ENCODE measurements at regions not wholly inside any gene's neighbourhood (a gene's known extent, or its start where the extent isn't known, plus 50 kb on each side); places are given as distances from the start of the nearest gene placed in this dataset.

GRCh38 chrX:124818764-124819163 is 472.4 kb downstream of the SH2D1A start:
- in situ Hi-C loops (cut with HindIII; ENCODE audit: low sequenced_read_pairs), result loop anchor here (25.0 kb wide), 1 partner anchor 94 kb away; no protein-coding TSS in a partner anchor

- in situ Hi-C loops (cut with HindIII; ENCODE audit: low sequenced_read_pairs), result loop anchor here (25.0 kb wide), 1 partner anchor 92 kb away; no protein-coding TSS in a partner anchor
Observed at GRCh38 chrX:124820738-124821137, 474.4 kb downstream of the SH2D1A start.

- in situ Hi-C loops (cut with HindIII; ENCODE audit: low sequenced_read_pairs), result no loop called here
Observed at GRCh38 chrX:124827258-124827845, 481.0 kb downstream of the SH2D1A start.

GRCh38 chrX:124829930-124830329 is 483.6 kb downstream of the SH2D1A start:
- in situ Hi-C loops (cut with HindIII; ENCODE audit: low sequenced_read_pairs), result no loop called here

GRCh38 chrX:124836786-124837185 is 482.9 kb upstream of the TEX13C start:
- in situ Hi-C loops (cut with HindIII; ENCODE audit: low sequenced_read_pairs), result no loop called here

GRCh38 chrX:124842205-124842604 is 477.5 kb upstream of the TEX13C start:
- in situ Hi-C loops (cut with HindIII; ENCODE audit: low sequenced_read_pairs), result no loop called here

- in situ Hi-C loops (cut with HindIII; ENCODE audit: low sequenced_read_pairs), result no loop called here
Observed at GRCh38 chrX:124860736-124861135, 458.9 kb upstream of the TEX13C start.

- in situ Hi-C loops (cut with HindIII; ENCODE audit: low sequenced_read_pairs), result no loop called here
Observed at GRCh38 chrX:124862301-124862700, 457.4 kb upstream of the TEX13C start.

GRCh38 chrX:124863303-124863702 is 456.4 kb upstream of the TEX13C start:
- in situ Hi-C loops (cut with HindIII; ENCODE audit: low sequenced_read_pairs), result no loop called here

GRCh38 chrX:124887572-124887971 is 432.1 kb upstream of the TEX13C start:
- in situ Hi-C loops (cut with HindIII; ENCODE audit: low sequenced_read_pairs), result no loop called here

- in situ Hi-C loops (cut with HindIII; ENCODE audit: low sequenced_read_pairs), result no loop called here
Observed at GRCh38 chrX:124895947-124896346, 423.7 kb upstream of the TEX13C start.

- in situ Hi-C loops (cut with HindIII; ENCODE audit: low sequenced_read_pairs), result loop anchor here (25.0 kb wide), 1 partner anchor 91 kb away; no protein-coding TSS in a partner anchor
Observed at GRCh38 chrX:124902953-124903352, 416.7 kb upstream of the TEX13C start.

- in situ Hi-C loops (cut with HindIII; ENCODE audit: low sequenced_read_pairs), result loop anchor here (25.0 kb wide), 1 partner anchor 98 kb away; no protein-coding TSS in a partner anchor
Observed at GRCh38 chrX:124910611-124911010, 409.1 kb upstream of the TEX13C start.

GRCh38 chrX:124917011-124917410 is 402.7 kb upstream of the TEX13C start:
- in situ Hi-C loops (cut with HindIII; ENCODE audit: low sequenced_read_pairs), result loop anchor here (25.0 kb wide), 1 partner anchor 105 kb away; no protein-coding TSS in a partner anchor

GRCh38 chrX:124925681-124926080 is 394.0 kb upstream of the TEX13C start:
- in situ Hi-C loops (cut with HindIII; ENCODE audit: low sequenced_read_pairs), result no loop called here

- in situ Hi-C loops (cut with HindIII; ENCODE audit: low sequenced_read_pairs), result no loop called here
Observed at GRCh38 chrX:124931241-124931640, 388.4 kb upstream of the TEX13C start.

GRCh38 chrX:124931958-124932357 is 387.7 kb upstream of the TEX13C start:
- in situ Hi-C loops (cut with HindIII; ENCODE audit: low sequenced_read_pairs), result no loop called here

- in situ Hi-C loops (cut with HindIII; ENCODE audit: low sequenced_read_pairs), result no loop called here
Observed at GRCh38 chrX:124938715-124939114, 381.0 kb upstream of the TEX13C start.

- in situ Hi-C loops (cut with HindIII; ENCODE audit: low sequenced_read_pairs), result no loop called here
Observed at GRCh38 chrX:124940531-124940930, 379.1 kb upstream of the TEX13C start.

GRCh38 chrX:124954402-124954801 is 365.3 kb upstream of the TEX13C start:
- in situ Hi-C loops (cut with HindIII; ENCODE audit: low sequenced_read_pairs), result no loop called here

GRCh38 chrX:124960454-124960853 is 359.2 kb upstream of the TEX13C start:
- in situ Hi-C loops (cut with HindIII; ENCODE audit: low sequenced_read_pairs), result no loop called here

- in situ Hi-C loops (cut with HindIII; ENCODE audit: low sequenced_read_pairs), result no loop called here
Observed at GRCh38 chrX:124963717-124964116, 356.0 kb upstream of the TEX13C start, which contains the start of gene TENM1. TSS of gene TENM1 (minus strand) at chrX:124963817.

GRCh38 chrX:124975456-124975855 is 344.2 kb upstream of the TEX13C start:
- in situ Hi-C loops (cut with HindIII; ENCODE audit: low sequenced_read_pairs), result no loop called here
